ENCODE measurements at regions not wholly inside any gene's neighbourhood (a gene's known extent, or its start where the extent isn't known, plus 50 kb on each side); places are given as distances from the start of the nearest gene placed in this dataset.

GRCh38 chr1:60402216-60402615 lies 328.6 kb upstream of the C1orf87 start:
- no peaks in the 10 kb centered on the region for H4K20me1 ChIP-seq (ENCODE audit: insufficient read depth)
- H3K27me3 ChIP-seq (ENCODE audit: insufficient read depth, low read depth, low read length) = no peaks in the 10 kb centered on the region
- H3K9ac ChIP-seq (ENCODE audit: low read length) = no peak overlapping the region
- H3K27ac ChIP-seq (ENCODE audit: low read length) = no peak overlapping the region
- no peaks in the 10 kb centered on the region for H3F3A ChIP-seq (ENCODE audit: insufficient read depth, low read length, poor library complexity, severe bottlenecking)
- TF ChIP-seq CTCF (IDR thresholded peaks at IDR 0.05; ENCODE audit: poor library complexity, severe bottlenecking) (no peak), RAD21 (conservative IDR thresholded peaks at IDR 0.05) (no peak), MXI1 (conservative IDR thresholded peaks at IDR 0.05; ENCODE audit: poor library complexity, severe bottlenecking) (no peak), POLR2AphosphoS5 (IDR thresholded peaks at IDR 0.05) (no peak), TAF1 (IDR thresholded peaks at IDR 0.05; ENCODE audit: low read depth) (no peak)
- H3K9me3 ChIP-seq (ENCODE audit: low read length) = no peaks in the 10 kb centered on the region
- H3K36me3 ChIP-seq (ENCODE audit: insufficient read depth, low read length) = no peaks in the 10 kb centered on the region
- no peak overlapping the region for H2AFZ ChIP-seq (ENCODE audit: low read depth, low read length)
- H3K4me2 ChIP-seq (ENCODE audit: low read length) = no peak overlapping the region
- no peak overlapping the region for H3K4me3 ChIP-seq (ENCODE audit: low read length)
- no peaks in the 10 kb centered on the region for H3K79me2 ChIP-seq (replicated peaks; ENCODE audit: insufficient read depth, low read length)
- no peaks in the 10 kb centered on the region for H3K9me2 ChIP-seq (ENCODE audit: insufficient read depth, low read length)

- H3K27ac ChIP-seq (ENCODE audit: low read length) = no peak overlapping the region
- TF ChIP-seq EZH2 (IDR thresholded peaks at IDR 0.05; ENCODE audit: borderline replicate concordance, insufficient read depth, low read length, poor library complexity, severe bottlenecking) = no peak
- TF ChIP-seq REST (IDR thresholded peaks at IDR 0.05; ENCODE audit: borderline replicate concordance) = no peak
- TF ChIP-seq TAF1 (IDR thresholded peaks at IDR 0.05; ENCODE audit: low read depth) = no peak
- TF ChIP-seq MXI1 (conservative IDR thresholded peaks at IDR 0.05; ENCODE audit: poor library complexity, severe bottlenecking) = no peak
- TF ChIP-seq RAD21 (conservative IDR thresholded peaks at IDR 0.05) = no peak
- no peak for TF ChIP-seq POLR2AphosphoS5 (IDR thresholded peaks at IDR 0.05)
- no peak for TF ChIP-seq SMC3 (conservative IDR thresholded peaks at IDR 0.05; ENCODE audit: poor library complexity)
- TF ChIP-seq CTCF (IDR thresholded peaks at IDR 0.05; ENCODE audit: poor library complexity, severe bottlenecking) = no peak
- no peak for TF ChIP-seq EP300 (conservative IDR thresholded peaks at IDR 0.05; ENCODE audit: poor library complexity, severe bottlenecking)
- no peak overlapping the region for H3K4me3 ChIP-seq (ENCODE audit: low read length)
- no peak overlapping the region for H3K9ac ChIP-seq (ENCODE audit: low read length)
- no peaks in the 10 kb centered on the region for H4K20me1 ChIP-seq (ENCODE audit: insufficient read depth)
- H3K36me3 ChIP-seq (ENCODE audit: insufficient read depth, low read length) = no peaks in the 10 kb centered on the region
- H3K79me2 ChIP-seq (replicated peaks; ENCODE audit: insufficient read depth, low read length) = no peaks in the 10 kb centered on the region
- no peak overlapping the region for H3K4me2 ChIP-seq (ENCODE audit: low read length)
- H3K27me3 ChIP-seq (ENCODE audit: insufficient read depth, low read depth, low read length) = no peaks in the 10 kb centered on the region
- no peak overlapping the region for H2AFZ ChIP-seq (ENCODE audit: low read depth, low read length)
- no peaks in the 10 kb centered on the region for H3K9me2 ChIP-seq (ENCODE audit: insufficient read depth, low read length)
- no peaks in the 10 kb centered on the region for H3F3A ChIP-seq (ENCODE audit: insufficient read depth, low read length, poor library complexity, severe bottlenecking)
- no peaks in the 10 kb centered on the region for H3K9me3 ChIP-seq (ENCODE audit: low read length)
Measured at GRCh38 chr1:60394436-60394835, 320.9 kb upstream of the C1orf87 start.
